Frontal cortex (tissue), 3 donors: ENCODE measurements at regions not wholly inside any gene's neighbourhood (a gene's known extent, or its start where the extent isn't known, plus 50 kb on each side); places are given as distances from the start of the nearest gene placed in this dataset.

ENCODE experiments used
- DNase-seq, 2 donors: peaks; one replicate each; pipeline ENCODE4 v3.0.0; 2012; ENCODE audit warnings: low spot score in 2 of 2
- FAIRE-seq: peaks from 2 replicates; lab custom pipeline; 2012; peaks lifted over from hg19 to GRCh38; lab: Jason Lieb, UNC
- donor health status: control.
- donor health status: control.
- donor health status: control.

DNA sequence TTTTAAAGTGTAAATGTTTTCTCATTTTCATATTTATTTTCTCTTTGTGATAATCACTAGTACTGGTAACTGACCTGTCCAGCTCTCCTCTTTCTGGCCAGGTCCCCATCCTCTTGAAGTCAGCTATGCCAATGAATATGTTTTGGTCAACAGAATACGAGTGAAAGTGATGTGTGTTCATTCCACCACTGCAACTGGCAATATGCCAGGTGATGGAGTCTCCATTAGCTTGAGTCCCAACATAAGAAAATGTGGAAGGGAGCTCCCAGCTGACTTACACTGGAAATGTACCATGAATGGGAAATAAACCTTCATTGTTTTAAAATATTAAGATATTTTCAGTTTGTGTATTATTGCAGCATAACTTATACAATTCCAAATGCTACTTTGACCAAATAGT is 75.8 kb downstream of the CCDC34 start:
- DNase-seq (no peak), FAIRE-seq (no peak)

DNA sequence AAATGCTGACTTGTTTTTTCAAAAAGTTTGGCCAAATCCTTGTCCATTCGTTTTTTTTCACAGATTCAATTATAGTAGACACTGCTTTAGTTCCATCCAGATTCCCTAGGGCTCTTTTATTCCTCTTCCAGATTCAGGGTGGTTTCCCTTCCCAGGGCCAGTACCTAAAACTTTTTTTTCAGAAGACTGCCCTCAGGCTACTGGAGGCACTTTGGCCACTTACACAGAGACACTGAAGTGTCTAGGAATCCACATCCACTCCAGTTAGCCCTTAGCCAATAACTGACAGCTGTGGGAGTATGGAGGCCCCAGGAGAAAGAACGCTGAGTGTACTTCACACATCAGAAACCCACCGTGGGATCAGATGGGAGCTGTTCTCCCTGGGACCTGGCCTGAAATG is 77.3 kb downstream of the CCDC34 start:
- DNase-seq = no peak
- no peak for FAIRE-seq

DNA sequence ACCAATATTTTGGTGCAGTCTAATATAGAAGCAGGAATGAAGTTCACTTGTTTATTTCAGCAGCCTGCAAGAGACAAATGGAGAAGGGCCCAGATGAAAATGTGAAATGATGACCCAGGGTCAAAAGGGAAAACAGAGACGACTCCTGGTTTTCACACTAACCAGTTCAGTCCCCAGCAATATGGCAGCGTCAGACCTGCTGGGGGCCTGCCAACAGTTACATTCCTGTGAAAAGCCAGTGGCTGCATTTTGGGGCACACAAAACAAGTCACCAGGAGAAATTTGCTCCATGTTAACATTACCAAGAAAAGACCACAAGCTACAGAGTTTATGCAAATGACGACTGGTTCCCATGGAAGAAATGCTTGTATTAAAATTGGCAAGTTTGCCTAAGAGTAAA is 80.2 kb downstream of the CCDC34 start:
- FAIRE-seq (no peak), DNase-seq (no peak)

DNA sequence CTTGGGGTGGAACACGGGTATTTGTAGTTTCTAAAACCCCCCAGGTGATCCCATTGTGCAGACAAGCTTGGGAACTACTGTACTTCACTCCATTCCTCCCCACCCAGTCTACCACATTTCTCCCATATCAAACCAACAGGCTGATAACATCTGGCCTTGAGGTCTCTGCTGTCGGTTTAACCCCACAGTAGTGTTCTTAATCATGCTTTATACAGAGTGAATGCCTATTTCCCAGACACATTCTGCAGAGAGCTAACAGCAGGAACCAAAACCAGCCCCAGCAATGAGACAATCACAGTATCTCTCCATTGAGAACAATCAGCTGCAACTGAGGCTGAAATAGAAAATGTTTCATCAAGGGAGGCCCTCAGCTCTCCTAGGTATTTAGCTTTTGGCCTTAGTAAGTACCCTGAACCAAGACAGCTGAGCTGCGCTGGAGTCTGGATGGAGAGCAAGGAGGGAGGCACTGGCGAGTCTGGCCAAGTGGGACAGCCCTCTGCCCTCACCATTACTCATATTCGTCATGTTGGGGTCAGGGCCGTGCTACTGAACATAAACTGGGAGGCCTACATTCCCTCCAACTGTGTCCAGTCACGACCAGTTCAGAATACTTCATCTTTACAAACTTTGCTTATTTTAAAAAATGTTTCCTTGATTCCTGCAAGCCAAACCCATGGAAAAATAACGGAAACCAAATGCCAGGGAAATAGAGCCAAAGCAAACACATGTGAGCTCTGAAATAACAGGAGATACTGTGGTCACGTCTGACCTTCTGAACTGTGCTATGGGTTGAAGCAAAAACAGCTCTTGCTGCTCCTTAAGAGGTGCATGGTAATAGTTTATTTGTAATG is 81.0 kb downstream of the CCDC34 start:
- DNase-seq = no peak
- FAIRE-seq = no peak

DNA sequence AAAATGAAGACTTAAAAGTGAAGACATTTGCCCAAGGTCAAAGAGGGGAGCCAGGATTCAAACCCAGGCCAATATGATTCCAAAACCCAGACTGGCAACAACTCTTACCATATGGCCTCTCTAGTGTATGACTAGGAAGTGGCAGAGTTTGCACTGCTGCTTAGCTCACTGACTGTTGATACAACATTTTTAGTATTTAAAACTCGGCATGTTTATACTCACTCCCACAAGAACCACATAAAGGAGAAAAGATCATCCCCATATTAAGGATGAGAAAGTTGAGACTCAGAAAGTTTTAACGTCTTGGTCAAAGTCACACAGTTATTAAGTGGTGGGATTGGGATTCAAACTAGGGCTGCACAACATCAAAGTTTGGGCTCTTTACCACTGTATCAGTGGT is 81.7 kb downstream of the CCDC34 start:
- FAIRE-seq (no peak), DNase-seq (no peak)

DNA sequence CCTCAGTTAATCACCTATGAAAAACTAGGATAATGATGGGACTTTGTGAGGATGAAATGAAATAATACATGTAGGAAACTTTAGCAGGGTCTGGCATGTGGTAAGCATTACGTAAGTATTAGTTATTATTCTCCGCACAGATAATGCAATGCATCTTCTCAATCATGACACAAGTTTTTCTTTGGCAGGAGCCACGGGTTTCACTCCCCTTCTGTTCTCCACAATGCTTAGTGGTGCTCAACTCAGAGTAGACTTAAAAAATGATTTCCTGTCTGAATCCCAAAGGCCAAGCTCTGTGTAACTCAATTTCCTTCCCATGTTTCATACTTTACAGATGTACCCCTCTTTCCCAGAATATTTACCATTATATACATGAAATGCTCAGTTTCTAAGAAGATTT is 82.9 kb downstream of the CCDC34 start:
- DNase-seq (no peak), FAIRE-seq (no peak)

DNA sequence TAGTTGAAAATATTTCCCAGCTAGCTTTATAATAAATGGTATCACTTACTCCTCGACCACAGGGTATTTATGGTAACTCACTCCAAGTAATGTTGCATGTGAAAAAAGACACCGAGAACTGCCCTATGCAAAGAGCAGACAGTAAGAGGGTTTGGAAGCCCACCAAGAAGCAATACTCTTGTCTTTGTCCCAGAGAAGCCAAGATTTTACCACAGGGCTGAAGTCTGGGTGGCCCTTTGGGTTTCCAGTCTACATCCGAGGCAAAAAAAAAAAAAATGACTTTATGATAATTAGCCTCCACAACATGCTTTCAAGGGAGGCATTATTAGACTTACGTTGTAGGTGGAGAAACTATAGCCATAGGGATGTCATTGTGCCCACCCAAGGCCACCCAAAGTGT is 83.6 kb downstream of the CCDC34 start:
- DNase-seq (no peak), FAIRE-seq (no peak)

DNA sequence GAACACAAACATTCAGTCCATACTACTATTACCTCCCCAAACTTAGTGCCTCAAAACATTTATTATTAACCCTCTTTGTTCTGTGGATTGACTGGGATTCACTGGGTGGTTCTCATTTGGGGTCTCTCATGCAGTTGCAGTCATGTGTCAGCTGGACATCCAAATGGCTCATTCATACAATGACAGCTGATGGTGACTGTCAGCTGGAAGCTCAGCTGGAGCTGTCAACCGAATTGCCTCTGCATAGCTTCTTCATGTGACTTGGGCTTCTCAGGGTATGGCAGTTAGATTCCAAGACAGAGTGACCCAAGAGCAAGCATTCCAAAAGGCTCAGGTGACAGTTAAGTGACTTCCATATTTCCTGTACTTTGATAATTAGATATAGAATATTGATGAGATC is 85.2 kb downstream of the CCDC34 start:
- FAIRE-seq (no peak), DNase-seq (no peak)

DNA sequence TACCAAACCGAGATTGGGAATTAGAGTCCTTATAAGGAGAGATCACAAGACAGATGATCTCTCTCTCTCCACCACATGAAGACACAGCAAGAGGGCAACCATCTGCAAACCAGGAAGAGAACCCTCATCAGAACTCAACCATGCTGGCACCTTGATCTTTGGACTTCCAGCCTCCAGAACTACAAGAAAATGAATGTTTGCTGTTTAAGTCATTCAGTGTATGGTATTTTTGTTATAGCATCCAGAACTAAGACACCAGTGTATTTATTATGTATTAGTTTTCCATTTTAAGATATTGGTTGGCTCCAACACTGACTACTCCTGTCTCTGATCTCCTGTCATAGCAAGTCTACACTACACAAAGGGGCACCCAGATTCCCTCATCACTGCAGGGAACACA is 86.9 kb downstream of the CCDC34 start:
- FAIRE-seq (no peak), DNase-seq (no peak)

DNA sequence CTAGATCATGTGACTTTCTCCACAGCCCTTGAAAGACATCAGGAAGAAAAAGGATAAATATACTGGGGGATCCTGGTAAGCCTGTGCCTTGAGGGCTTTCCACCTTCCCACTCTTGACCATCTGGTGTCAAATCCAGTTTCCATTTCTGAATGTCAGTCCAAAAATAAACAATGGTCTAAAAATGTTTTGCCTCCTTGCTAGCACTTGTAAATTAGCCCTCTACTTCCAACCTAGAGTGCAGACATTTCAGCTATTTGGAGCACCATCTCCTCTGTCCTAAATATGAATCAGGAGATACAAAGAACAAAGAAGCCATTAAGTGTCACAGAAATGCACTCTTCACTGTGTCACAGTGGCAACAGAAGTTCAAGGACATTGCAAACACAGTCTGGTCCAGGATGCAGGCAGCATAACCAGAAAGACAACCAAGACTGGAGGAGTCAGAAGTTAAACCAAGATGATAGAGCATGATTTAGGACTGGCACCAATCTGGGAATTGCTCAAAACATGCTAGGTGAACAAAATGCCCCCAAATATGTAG is 88.1 kb downstream of the CCDC34 start:
- DNase-seq = no peak

DNA sequence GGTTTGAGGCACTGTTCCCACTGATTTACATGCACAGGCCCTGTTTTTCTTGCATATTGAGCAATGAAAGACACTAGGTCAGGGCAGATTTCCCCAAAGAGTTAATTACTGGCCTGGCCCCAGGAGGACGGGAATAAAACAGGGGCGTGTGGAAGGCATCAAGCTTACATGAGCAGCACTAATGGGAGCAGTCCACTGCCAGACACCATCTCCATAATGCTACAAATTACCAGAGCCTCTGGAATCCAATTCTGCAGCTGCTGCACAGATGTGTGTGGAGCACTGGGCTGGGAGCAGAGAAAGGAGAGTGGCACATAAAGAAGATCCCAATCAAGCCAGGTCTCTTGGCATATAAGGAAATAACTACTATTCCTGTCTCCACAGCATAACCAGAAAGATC is 96.9 kb downstream of the CCDC34 start:
- no peak for FAIRE-seq
- no peak for DNase-seq

More for the DNA sequence above, 88.1 kb downstream of the CCDC34 start:
- no peak for FAIRE-seq

DNA sequence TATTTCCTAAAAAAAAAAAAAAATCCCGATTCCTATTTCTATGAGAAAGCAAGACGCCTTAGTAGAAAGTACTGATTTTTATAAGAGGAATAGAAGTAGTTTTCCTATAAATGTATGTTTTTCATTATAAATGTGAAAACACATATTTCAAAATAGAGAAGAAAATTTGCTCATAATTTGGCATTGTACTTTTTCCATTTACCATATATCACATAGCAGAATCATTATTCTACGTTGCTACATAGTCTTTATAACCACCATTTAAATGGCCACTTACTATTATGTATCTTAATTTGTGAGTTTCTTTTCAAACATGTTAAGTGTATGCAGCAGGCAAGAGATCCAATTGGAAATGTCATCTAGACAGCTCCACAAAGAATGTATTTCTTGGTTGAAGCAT is 99.0 kb downstream of the CCDC34 start:
- DNase-seq = no peak
- FAIRE-seq = no peak

DNA sequence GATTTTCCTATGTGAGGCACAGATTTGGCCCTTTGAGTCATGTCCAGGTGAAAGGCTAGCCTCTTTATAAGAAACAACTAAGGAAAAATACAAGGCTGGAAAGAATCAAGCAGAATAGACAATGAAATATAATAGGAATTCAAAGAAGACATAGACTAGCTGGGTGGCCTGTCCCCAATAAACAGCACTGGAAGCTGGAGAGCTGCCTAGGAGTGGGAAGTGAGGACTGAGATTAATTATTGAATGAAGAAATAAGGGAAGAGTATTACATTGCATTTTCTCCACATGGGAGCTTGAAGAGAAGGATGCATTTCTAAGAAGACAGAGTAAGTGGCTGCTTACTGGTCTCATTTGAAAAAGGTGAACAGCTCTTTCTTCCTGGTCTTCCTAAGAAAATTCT is 100.0 kb downstream of the CCDC34 start:
- FAIRE-seq (no peak), DNase-seq (no peak)

DNA sequence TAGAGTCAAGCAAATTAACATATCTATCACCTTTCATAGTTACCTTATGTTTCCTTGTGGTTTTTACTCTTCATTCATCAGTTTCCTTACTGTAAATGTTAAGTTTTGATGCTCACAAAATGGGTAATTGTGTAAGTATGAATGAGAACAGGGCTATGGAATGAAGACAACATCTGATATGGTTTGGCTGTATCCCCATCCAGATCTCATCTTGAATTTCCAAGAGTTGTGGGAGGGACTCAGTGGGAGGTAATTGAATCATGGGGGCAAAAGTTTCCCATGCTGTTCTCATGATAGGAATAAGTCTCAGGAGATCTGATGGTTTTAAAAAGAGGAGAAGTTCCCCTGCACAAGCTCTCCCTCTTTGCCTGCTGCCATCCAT is 107.6 kb downstream of the CCDC34 start:
- DNase-seq = no peak
- FAIRE-seq = no peak

DNA sequence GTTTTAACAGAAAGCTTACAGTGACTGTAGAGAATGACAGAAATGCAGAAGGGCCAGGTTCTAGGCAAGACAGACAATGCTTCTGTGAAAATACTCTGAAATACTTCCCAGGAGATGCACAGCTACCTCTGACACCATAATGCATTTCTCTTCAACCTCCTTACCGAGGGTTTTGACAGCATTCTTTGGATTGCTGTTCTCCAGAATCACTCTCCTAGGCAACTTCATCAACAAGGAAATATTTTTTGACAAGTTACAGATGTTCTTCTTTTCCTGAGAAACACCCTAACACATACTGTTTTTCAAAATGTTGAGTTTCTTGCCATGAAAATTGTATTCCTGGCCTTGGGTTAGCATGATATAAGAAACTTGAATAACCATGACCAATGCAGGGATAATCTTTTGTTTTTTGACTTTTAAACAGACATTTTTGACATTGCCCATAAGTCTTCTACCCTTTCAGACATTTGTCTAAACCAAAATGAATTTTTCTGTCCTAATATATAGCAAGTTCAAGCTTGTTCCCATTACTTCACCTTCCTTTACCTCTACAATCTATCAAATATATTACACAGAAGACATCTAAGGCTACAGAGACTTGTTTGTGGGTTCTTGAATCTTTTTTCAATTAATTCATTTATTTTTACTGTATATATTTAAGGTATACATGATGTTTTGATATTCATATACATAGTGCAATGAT is 108.1 kb downstream of the CCDC34 start:
- DNase-seq (no peak), FAIRE-seq (no peak)

DNA sequence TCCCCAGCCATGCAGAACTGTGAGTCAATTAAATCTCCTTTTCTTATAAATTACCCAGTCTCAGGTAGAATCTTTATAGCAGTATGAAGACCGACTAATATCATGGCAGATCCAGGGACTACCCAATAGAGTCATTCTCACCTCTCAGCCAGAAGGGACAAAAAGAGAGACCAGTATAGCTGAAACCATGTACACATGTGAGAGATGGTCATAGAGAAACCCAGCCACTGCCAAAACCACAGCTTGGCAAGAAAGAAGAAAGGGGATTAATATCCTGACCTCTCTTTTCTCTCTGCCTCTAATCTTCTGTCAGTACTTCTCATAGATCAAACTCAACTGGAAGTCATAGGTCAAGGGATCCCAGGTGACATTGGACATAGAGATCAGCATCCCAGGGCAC is 109.8 kb downstream of the CCDC34 start:
- no peak for DNase-seq
- no peak for FAIRE-seq

DNA sequence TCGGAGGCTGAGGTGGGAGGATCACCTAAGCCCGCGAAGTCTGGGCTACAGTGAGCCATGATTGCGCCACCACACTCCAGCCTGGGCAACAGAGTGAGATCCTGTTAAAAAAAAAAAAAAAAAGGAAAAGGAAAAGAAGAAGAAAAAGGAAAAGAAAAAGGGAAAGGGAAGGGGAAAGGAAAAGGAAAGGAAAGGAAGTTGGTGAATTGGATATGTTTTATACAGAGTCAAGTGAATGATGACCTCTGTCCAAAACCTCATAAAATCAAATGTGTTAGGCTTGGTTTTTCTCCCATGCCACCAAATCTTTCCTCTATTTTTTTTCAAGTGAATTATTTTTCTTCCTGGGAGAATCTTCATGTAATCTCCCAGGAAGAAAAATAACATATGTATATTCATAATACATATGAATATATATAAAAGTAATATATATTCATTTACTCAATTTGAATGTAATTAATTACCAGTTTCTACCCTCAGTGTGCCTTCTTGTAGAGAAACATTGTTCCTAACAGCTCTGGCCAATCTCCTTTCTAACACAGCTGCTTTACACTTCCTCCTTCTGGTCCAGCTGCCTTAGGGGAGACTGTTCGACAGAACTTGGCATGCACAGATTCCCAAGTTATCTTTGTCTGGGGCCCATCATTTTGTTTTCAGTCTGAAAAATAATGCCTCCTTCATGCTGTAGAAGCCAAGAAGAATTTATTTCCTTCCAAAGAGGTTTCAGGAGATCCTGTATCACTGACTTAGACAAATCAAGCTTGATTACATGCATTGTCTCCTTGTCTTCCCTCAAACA is 111.9 kb downstream of the CCDC34 start:
- no peak for FAIRE-seq
- no peak for DNase-seq

DNA sequence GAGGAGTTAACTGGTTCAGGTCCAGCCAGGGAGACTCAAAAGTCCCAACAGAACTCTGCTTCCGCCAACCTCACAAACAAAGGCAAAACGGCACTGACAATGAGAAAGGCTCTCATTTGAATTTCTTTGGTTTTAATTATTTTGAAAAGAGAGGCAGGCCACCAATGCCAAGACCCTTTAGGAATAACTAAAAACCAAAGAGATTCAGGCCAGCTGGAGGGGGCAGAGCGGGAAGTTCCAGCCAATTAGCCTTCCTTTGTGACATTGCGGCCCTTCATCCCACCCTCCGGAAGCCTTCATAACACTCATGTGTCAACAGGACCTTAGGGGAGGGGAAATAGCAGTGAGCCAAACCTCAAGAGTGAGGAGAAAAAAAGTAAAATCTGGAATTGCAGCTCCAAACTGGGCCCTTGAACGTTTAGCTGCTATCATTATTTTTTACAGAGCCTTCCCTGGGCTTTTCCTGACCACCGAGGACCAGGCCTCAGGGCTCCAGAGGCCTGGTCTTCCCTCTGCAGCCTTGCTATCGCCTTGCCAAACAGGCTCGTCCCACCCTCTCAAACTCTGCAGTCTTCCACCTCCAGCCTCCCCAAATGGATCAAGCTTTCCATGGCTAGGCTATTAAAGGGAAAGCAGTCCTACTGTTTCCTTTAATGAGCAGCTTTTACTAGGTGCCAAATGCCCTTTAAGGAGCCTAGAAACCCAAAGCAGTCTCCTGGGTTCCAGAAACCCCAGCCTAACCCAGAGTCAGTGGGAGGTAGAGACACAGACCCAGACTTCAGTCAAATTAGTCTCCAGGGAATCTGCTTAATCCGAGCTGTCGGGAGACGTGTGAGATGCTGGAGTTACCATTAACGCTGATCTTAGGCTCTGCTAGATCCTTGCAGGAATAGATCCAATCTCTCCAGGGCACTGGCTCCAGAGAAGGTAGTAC is 114.2 kb downstream of the CCDC34 start:
- DNase-seq (no peak), FAIRE-seq (no peak)

DNA sequence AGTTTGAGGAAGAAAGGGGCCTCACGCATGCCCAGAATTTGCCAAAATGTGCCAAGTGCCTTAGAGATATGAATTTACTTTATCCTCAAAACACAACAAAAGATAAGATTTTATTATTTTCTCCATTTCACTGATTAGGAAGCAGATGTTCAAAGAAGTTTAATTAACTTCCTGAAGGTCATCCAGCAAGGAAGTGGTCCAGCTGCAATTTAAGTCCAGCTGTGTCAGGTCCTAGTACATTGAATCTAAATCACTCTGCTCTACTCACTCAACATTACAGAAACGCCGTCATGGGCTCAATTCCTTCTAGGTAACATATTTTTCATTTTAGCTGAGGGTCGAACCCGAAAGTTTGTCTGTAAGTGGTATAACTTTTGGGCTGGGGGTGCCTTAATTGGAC is 115.4 kb downstream of the CCDC34 start:
- FAIRE-seq = no peak
- DNase-seq = no peak

DNA sequence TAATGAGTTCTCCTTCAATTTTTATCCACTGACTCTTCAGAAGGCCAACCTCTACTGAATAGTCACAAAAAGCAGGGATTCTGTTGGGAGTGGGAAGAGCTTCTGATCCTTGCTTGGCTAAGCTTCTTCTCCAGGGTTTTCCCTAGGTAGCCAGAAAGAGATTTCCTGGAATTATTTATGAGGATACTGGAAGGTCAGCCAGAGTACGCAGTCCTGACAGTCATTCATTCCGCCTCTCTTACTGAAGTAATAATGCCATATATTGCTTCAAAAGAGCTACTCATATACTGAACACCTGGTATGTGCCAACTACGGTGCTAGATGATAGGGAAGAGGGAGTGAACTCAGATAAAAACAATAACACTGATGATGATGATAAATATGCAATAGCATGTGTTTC is 116.1 kb downstream of the CCDC34 start:
- DNase-seq (no peak), FAIRE-seq (no peak)
